GM15510 (cell line): ENCODE measurements at regions not wholly inside any gene's neighbourhood (a gene's known extent, or its start where the extent isn't known, plus 50 kb on each side); places are given as distances from the start of the nearest gene placed in this dataset.

Experiments
- POLR2A ChIP-seq: IDR thresholded peaks from 3 replicates; pipeline ENCODE4 v1.6.1; 2011; ENCODE audit warnings: borderline replicate concordance; ENCODE audit not compliant: insufficient read length; ENCODE audit errors: extremely low read depth

DNA sequence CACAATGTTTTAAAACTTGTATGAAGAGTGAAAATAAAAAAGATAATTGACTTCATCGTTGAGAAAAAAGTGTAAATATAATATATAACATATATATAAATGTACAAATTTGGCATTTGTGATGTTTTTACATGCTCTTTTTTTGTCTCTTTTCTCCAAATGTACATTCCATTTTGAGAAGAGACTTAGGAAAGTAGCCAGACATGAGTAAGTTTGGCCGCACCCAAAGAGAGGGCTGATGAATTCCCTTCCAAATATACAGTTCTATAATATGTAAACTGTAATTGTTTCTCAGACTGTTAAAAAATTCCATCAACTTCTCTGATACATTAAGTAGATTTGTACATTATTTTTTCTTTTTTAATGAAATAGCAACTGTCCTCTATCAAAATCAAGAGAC, 193.2 kb upstream of the MAP3K1 start:
- no peak for TF ChIP-seq POLR2A

GRCh38 chr5:56620903-56621677, 194.3 kb upstream of the MAP3K1 start:
- TF ChIP-seq POLR2A: no peak

DNA sequence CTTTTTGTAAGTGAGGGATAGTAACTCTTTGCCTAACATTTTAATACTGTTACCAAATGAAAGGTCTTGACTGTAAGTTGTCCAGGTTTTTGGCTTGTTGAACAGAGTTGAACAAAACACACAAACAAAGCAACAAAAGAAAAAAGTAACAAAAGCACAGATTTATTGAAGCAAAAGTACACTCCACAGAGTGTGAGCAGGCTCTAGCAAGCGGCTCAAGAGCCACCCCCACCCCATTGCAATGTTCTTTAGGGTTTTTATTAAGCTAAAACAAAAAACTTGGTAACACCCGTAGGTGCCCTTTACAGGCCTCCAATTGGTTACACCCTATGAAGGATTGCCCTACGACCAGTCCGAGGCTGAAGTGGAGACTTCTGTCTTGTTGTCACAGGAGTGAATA, 197.4 kb upstream of the MAP3K1 start:
- TF ChIP-seq POLR2A: no peak

DNA sequence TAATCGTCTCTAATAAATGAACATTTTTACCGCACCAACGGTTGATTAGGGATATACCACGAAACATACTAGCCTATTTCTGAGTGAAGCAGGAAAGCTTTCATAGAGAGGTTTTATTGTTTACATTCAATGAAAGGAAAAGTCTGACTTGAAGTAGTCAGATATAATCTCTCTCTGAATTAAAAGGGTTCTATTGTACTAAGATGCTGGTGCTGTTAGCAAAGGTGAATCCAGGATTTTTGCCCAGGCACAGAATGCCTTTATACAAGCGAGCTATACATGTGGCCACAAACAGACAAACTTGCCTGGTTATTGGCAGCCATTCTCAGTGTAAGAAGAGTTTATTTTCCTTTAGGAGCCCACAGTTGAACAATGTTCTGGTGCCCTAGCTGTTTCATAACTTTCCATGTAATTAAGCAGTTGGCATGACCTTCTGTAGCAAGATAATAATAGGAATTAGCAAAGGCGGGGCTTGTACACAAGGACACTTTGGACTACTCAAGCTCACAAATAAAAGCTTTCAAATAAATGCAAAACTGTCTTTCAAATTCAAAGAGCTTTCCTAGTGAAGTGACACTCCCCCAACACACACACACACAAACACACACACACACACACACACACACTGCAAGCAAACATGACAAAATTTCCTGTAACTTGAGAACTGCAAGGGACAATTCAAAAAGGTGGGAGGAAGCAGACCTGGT, 198.7 kb upstream of the MAP3K1 start:
- TF ChIP-seq POLR2A: no peak

GRCh38 chr5:56615361-56616153, 199.8 kb upstream of the MAP3K1 start:
- TF ChIP-seq POLR2A: no peak

DNA sequence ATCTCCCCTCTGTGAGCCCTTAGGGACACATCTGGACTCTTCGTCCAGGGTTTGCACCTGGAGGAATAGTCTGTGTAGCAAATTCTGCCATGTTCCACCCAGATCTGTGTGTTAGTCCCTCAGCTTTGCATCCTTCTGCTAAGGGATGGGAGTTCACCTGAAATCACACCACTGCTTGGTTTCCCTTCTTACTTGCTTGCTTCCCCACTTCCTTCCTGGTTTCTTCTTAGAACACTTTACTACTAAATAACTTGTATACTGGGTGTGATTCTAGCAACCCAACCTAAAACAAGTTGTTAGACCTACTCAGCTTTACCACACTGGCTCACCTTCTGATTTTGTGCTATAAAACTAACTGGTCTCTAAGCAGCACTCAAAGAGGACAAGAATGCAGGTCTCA, 202.6 kb upstream of the MAP3K1 start:
- TF ChIP-seq POLR2A: no peak

- TF ChIP-seq POLR2A: no peak
These were observed 203.0 kb upstream of the MAP3K1 start for GRCh38 chr5:56612353-56612752.

- no peak for TF ChIP-seq POLR2A
These were observed 205.2 kb upstream of the MAP3K1 start for GRCh38 chr5:56610093-56610698.

DNA sequence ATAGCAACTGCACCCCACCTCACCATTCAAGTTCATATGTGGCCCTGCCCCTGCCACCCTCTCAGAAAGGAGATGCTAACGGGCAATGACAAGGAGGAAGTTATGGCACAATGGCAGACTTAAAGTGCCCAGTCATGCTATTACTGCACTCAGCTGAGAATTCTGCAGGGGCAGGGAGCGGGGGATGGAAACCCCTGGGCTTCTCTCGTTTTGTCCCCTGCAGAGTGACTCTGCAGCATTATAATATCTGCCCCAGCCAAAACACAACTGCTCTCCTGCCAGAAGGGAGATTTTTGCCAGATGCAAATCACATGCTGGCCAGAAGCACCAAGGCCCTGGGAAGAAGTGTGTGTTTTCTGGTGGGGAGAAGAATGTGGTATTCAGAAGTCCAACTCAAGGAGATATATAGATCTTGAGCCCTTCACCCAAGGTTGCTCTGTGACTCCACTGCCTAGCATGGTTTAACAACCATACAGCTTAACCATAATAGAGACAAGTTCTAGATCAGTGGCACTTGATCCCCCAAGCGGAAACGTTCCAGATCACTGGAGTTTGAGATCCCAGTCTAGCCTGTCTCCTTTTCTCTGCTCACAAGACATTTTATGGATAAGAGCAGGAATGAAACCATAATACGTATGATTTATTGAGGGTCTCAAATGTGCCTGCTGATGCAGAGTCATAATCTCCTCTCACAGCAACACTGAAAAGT, 207.0 kb upstream of the MAP3K1 start:
- no peak for TF ChIP-seq POLR2A

DNA sequence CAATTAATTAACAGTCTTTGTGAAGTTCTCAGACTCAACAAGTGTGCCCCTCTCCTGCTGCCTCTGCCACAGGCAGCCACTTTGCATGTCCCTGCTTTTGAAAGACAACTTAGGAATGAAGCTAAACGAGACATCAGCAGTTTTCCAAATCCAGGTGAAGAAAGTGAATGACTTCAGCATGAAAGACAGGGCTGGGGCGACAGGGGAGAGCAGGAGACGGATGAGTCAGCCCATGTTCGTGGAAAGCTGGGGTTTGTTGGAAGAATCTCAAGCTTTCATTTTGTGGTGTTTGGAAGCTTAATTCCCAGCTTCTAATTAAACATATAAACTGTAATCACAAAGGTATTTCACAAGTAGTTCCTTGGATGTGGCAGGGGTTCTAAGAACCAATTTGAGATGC, 207.8 kb upstream of the MAP3K1 start:
- TF ChIP-seq POLR2A: no peak

GRCh38 chr5:56607074-56607473, 208.3 kb upstream of the MAP3K1 start:
- no peak for TF ChIP-seq POLR2A

DNA sequence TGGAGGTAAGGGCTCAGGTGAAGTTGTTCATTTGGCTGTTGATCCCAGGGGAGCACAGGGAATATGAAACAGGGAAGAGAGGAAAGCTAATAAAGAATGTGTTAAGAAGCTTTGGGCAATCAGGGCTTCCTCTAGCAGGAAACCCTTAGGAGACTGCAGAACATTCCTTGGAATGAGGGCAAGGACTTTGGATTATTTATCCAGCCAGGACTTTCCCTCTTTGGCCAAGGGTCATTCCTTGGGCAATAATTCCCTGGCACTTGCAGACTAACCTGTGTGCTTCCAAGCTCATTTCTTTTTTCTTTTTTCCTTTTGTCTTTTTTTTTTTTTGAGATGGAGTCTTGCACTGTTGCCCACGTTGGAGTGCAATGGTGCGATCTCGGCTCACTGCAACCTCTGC, 209.2 kb upstream of the MAP3K1 start:
- no peak for TF ChIP-seq POLR2A

GRCh38 chr5:56605231-56605630, 210.1 kb upstream of the MAP3K1 start:
- no peak for TF ChIP-seq POLR2A

GRCh38 chr5:56601641-56602071, 213.7 kb upstream of the MAP3K1 start:
- no peak for TF ChIP-seq POLR2A
